ENCODE measurements at regions not wholly inside any gene's neighbourhood (a gene's known extent, or its start where the extent isn't known, plus 50 kb on each side); places are given as distances from the start of the nearest gene placed in this dataset.
A peak's percentile ranks its signal among the peaks of the same experiment; 100 is the strongest.
"Not testable (repeated sequence)": the region's sequence is repeated elsewhere in the genome, so short reads cannot be mapped to it uniquely, and the experiment has no call there.

DNA sequence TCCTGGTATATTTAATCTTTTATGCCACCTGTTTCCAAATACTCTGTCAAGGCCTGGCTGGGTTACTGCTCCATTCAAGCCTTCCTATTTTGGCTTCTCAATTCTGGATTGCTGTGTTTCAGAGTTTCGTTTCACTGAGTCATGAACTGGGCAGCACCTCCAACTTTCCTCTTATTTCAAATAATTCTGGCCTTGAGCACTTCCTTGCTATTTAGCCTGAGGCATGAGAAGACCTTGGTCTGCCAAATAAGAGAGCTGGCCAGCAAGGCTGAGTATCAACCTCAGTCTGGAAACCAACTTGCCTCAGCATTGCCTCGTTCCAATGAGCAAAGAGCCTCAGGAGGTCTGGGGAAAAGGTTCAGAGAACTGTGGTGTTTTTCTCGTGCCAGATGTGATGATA, 66.6 kb downstream of the TNFAIP3 start:
- no peak for DNase-seq (ENCODE audit: low spot score)

GRCh38 chr6:137936798-137937197, 69.7 kb downstream of the TNFAIP3 start:
- DNase-seq (ENCODE audit: low spot score) = no peak

- DNase-seq (ENCODE audit: low spot score) = no peak
Measured at GRCh38 chr6:137937834-137938233, 70.8 kb downstream of the TNFAIP3 start.

DNA sequence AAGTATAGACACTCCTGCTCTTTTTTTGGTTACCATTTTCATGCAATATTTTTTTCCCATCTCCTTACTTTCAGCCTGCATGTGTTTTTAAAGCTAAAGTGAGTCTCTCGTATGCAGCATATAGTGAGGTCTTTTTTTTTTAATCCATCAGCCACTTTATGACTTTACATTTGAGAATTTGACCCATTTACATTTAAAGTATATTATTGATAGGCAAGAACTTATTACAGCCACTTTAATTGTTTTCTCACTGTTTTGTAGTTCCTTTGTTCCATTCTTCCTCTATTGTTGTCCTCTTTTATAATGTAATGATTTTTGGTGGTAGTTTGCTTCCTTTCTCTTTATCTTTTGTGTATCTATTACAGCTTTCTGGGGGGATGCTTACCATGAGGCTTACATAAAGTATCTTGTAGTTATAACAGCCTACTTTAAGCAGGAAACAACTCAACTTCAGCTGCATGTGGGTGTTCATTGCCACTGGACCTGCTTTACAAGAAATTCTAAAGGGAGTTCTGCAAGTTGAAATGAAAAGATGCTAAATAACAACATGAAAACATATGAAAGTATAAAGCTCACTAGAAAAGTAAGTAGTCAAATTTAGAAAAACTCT, 71.8 kb downstream of the TNFAIP3 start:
- DNase-seq (ENCODE audit: low spot score) = no peak

GRCh38 chr6:137941995-137942394, 74.9 kb downstream of the TNFAIP3 start:
- no peak for DNase-seq (ENCODE audit: low spot score)

DNA sequence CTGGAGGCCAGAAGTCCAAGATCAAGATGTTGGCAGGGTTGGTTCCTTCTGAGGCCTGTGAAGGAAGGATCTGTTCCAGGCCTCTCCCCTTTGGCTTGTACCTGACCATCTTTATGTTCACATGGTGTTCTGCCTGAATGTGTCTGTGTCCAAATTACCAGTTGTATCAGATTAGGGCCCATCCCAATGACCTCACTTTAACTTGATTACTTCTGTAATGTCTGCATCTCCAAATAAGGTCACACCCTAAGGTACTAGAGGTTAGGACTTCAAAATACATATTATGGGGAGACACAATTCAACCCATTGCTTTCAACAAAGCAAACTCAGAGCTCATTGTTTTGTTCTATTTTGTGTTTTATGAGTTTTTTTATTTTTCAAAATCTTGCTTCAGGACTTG, 75.7 kb downstream of the TNFAIP3 start:
- no peak for DNase-seq (ENCODE audit: low spot score)

- not testable (repeated sequence) for DNase-seq (ENCODE audit: low spot score)
Measured at GRCh38 chr6:137944381-137944780, 77.3 kb downstream of the TNFAIP3 start.

DNA sequence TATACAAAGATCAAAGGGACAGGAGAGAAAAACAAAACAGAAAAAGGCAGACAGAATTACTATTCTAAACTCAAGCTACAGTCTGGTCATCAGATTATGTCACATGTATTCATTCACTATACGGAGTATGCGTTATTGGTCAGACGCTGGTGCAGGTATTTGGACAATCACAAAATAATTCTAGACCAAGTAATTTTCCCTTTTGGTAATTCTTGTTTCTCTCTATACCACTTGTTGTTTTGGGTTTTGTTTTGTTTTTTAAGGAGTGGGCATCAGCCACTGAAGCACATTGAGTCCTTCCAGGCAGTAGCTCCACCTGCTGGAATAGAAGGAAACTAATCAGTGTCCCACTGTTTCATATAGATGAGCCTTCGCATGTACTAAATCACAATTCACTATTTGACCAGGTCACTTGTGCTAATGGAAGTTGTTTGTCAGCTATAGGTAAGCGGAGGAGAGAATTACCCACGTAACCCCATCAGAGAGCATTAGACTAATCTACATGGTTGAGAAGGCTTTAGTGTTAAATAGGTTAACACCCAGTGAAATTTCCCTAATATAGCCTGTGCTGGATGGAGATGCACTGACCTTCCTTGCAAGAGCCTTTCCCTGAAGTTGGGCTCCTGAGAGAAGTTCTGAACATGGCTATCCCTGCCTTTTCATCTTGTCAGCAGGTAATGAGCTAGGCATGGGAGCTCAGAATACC, 77.9 kb downstream of the TNFAIP3 start:
- DNase-seq (ENCODE audit: low spot score) = peak; percentile 57

DNA sequence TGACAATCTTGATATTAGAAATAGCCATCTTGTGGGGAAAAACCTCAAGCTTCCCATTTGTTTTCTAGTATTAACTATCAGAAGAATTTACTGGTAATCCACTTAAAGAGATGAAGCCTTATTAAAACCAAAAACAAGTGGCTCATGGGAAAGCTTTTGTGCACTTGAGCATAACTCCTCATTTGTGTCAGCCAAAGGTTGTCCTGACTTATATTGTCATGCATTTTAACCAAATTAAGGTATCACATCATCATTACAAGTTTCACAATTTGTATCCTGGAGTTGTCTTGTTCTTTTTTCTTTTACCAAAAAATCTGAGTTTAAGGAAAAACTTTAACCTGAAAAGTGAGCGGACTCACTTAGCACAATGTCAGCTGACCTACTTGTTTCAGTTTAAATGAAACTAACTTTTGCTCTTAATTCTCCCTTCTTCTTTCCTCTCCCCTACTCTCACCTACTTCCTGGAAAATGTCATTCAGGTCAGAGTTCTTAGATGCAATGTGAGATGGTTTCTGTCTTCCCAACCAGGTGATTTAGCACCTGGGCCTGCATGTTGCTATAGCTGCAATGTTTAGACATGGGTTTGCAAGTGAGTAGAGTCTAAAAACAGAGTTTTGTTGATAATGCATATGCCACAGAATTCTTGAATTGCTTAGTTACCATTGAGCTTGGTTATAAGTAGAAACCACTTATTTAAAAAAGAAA, 82.8 kb downstream of the TNFAIP3 start:
- DNase-seq (ENCODE audit: low spot score) = peak; percentile 75

DNA sequence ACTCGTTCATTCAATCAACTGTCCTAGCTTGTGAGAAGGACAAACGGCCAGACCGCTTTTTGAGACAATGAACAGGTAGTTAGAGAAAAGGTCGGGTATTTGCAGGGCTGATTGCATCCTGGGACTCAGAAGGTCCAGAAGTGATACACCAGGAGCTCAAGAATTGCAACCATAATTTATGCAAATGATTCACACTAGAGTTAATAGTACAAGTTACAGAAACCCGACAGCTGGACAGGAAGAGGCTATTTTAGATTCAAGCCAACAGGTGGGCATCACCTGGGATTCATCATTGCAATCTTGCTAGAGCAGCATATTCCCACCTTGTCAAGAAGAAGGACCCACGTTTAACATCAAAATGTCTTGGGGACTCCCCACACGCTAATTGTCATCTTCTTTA, 83.5 kb downstream of the TNFAIP3 start:
- no peak for DNase-seq (ENCODE audit: low spot score)

GRCh38 chr6:137951064-137951597, 84.1 kb downstream of the TNFAIP3 start:
- no peak for DNase-seq (ENCODE audit: low spot score)

GRCh38 chr6:137952247-137952646, 85.2 kb downstream of the TNFAIP3 start:
- no peak for DNase-seq (ENCODE audit: low spot score)

DNA sequence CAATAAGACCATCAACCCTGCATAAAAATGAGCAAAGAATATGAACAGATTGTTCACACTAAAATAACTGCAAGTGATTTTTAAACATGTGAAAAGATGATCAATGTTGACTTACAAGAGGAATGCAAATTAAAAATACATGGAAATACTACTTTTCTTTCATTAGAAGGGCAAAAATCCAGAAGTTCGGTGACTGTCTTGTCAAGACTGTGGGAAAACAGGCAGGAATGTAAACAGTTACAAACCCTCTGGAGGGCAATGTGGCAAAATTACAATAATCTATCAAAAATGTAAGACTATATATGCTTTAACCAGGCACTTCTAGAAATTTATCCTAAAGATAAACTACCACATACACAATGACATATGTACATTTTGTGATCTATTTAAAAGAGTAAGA, 86.7 kb downstream of the TNFAIP3 start:
- DNase-seq (ENCODE audit: low spot score) = no peak

GRCh38 chr6:137954253-137954652, 87.2 kb downstream of the TNFAIP3 start:
- no peak for DNase-seq (ENCODE audit: low spot score)

GRCh38 chr6:137956098-137956488, 89.0 kb downstream of the TNFAIP3 start:
- no peak for DNase-seq (ENCODE audit: low spot score)

DNA sequence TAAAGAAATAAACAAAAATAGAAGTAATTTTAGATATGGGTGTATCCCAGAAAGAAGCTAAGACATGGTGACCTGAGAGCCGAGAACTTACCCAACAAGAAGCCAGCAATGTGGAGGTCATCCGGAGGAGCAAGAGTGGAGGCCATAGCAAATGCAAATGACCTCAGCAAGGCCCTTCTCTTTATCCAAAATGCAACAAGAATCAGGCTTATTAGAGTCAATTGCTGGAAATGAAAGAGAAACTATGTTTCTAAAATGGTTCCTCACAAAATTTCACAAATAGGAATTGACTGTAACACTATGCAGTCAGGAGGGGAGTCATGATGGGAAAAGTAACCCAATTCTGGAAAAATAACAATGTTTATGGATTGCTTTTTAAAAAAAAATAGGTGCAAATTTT, 90.4 kb downstream of the TNFAIP3 start:
- DNase-seq (ENCODE audit: low spot score) = no peak

DNA sequence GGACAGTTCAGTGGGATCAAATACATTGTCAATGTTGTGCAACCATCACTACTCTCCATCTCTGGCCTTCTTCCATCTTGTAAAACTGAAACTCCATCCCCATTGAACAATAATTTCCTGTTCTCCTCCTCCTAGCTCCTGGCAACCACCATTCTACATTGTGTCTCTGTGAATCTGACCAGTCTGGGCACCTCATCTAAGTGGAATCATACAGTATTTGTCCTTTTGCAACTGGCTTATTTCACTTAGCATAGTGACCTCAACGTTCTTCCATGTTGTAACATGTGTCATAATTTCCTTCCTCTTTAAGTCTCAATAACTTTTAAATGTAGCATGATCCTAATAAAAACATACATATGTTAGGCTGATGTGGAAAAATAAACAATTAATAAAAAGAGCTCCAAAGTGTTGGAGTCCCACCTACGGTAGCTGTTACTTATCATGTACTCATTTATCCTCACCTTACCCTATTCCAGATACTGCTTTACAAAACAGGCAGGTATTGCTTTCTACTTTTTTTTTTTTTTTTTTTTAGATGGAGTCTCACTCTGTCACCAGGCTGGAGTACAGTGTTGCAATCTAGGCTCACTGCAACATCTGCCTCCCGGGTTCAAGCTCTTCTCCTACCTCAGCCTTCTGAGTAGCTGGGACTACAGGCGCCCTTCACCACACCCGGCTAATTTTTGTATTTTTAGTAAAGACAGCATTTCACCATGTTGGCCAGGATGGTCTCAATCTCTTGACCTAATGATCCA, 91.9 kb downstream of the TNFAIP3 start:
- no peak for DNase-seq (ENCODE audit: low spot score)

DNA sequence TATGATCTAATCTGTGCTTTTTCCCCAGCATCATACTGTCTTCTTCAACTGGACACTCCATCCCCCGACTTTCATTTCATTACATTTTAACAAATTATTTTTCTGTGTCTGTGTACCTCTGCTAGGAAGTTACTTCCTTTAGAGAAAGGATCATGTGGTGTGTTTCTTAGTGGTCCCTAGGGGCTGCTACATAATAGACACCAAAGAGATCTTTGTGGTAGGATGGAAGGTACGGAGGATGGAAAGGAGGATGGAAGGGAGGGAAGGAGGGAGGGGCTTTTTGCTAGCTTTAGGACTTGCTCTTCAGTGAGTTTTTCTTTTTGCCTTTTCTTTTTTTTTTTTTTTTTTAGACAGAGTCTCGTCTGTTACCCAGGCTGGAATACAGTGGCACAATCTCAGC, 95.7 kb downstream of the TNFAIP3 start:
- no peak for DNase-seq (ENCODE audit: low spot score)

DNA sequence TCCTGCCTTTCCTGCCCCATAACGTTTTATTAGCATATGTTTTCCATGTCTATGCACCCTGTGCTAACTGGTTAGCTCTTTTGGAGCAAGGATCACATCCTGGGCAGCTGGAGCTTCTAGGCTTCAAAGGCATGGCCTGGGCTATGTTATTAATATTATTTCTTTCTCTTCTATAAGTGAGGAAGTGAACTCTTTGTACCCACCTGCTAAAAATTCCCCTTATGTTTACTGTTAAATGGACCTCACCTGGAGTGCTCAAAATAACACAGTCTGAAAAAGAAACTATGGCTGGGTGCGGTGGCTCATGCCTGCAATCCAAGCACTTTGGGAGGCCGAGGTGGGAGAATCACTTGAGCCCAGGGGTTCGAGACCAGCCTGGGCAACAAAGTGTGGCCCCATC, 97.8 kb downstream of the TNFAIP3 start:
- no peak for DNase-seq (ENCODE audit: low spot score)

DNA sequence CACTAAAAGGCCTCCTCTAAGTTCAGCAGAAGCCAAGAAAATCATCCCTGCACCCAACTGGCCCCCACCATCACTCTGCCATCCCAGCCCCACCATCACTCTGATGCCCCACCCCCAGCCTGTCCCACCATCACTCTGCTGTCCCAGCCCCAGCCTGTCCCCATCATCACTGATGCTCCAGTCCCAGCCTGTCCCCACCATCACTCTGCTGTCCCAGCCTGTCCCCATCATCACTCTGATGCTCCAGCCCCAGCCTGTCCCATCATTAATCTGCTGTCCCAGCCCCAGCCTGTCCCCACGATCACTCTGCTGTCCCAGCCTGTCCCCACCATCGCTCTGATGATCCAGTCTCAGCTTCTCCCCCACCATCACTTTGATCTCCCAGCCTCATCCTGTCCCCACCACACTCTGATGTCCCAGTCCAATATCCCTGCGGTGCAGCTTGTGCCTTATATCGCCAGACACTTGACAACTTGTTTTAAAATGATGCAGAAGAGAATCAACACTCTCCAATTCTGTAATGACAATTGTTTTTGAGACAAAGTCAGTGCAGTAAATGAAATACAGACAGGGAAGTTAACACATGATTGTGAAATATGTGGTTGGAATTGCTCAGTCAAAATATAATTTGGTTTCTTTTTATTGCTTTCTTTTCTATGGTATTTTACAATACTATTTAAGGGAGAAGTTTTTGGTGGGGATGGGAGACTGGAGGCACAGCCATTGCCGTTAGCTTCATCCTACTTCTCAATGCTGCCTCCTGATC, 100.8 kb downstream of the TNFAIP3 start:
- no peak for DNase-seq (ENCODE audit: low spot score)

GRCh38 chr6:137968455-137968804, 101.4 kb downstream of the TNFAIP3 start:
- no peak for DNase-seq (ENCODE audit: low spot score)

DNA sequence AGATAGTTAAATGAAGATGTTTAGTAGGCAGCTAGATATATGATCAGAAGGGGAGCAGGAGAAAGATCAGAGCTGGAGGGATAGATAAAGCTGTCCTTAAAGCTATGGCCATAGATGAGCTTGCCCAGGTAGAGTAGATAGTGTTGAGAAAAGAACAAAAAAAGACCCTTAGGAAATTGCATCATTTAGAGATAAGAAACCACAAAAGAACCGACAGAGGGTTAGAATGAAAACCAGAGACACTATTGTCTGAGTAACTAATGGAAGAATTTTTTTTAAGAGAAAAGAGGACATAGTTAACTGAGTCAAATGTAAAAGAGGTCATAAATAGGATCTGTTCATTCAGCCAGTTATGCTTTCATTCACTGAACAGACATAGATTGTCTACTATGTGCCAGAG, 101.8 kb downstream of the TNFAIP3 start:
- DNase-seq (ENCODE audit: low spot score) = no peak

All from CD4-positive, alpha-beta T cell treated with Interleukin-2 at 100 ng/mL for 4 hours (primary cell).